Naive thymus-derived CD4-positive, alpha-beta T cell (primary cell): ENCODE measurements at regions not wholly inside any gene's neighbourhood (a gene's known extent, or its start where the extent isn't known, plus 50 kb on each side); places are given as distances from the start of the nearest gene placed in this dataset.

Experiments
- ATAC-seq: fragments of 150-1000 bp; cut with Tn5 transposase; 2 replicates; pipeline ENCODE4 v1.10.0; 2021; ENCODE audit warnings: mild to moderate bottlenecking, moderate library complexity
- CTCF ChIA-PET: fragments of 350-600 bp; sonication (Branson Sonifier 250); formaldehyde crosslinking; loops from one replicate; lab custom pipeline; 2021; ENCODE audit warnings: antibody characterized with exemption; lab: Charles Lee
- POLR2A ChIA-PET: fragments of 350-600 bp; sonication (Branson Sonifier 250); formaldehyde crosslinking; loops from one replicate; lab custom pipeline; 2021; ENCODE audit warnings: antibody characterized with exemption, inconsistent platforms; lab: Charles Lee
- DNase-seq, 9 donors: peaks; one replicate each; pipeline versions ENCODE4 v3.0.0 to v3.0.0-alpha.2; 2020 to 2022; ENCODE audit warnings: mixed read lengths in 1 of 9
- H3K27ac ChIP-seq: one replicate; pipeline ENCODE4 v1.7.0; 2013; ENCODE audit warnings: mild to moderate bottlenecking, low read depth, low read length, moderate library complexity
- H3K27me3 ChIP-seq, 2 donors: one replicate each; pipeline ENCODE4 v1.7.0; 2013; ENCODE audit warnings: low read length in 2 of 2, mild to moderate bottlenecking in 2 of 2, moderate library complexity in 2 of 2; ENCODE audit not compliant: control insufficient read depth in 2 of 2, insufficient read depth in 2 of 2
- H3K36me3 ChIP-seq, 3 experiments: 1 replicate in 2 of 3; 2 replicates in 1 of 3; pipeline ENCODE4 v1.7.0; 2013; ENCODE audit warnings: low read length in 3 of 3, mild to moderate bottlenecking in 3 of 3, moderate library complexity in 1 of 3; ENCODE audit not compliant: insufficient read depth in 3 of 3, control insufficient read depth in 2 of 3
- H3K4me1 ChIP-seq, 2 donors: one replicate each; pipeline ENCODE4 v1.7.0; 2013; ENCODE audit warnings: low read length in 2 of 2, mild to moderate bottlenecking in 2 of 2, moderate library complexity in 1 of 2; ENCODE audit not compliant: control insufficient read depth in 2 of 2, insufficient read depth in 2 of 2
- H3K4me3 ChIP-seq: 2 replicates; pipeline ENCODE4 v1.7.0; 2013; ENCODE audit warnings: mild to moderate bottlenecking, low read length
- H3K9me3 ChIP-seq, 3 experiments: 1 replicate in 2 of 3; 2 replicates in 1 of 3; pipeline ENCODE4 v1.7.0; 2013; ENCODE audit warnings: low read length in 3 of 3; ENCODE audit not compliant: control insufficient read depth in 2 of 3
- H3K27ac Mint-ChIP-seq, 9 donors: one replicate each; pipeline ENCODE4 v1.8.0; 2020 to 2022; ENCODE audit warnings: mixed read lengths in 9 of 9, mild to moderate bottlenecking in 8 of 9, moderate library complexity in 5 of 9, inconsistent platforms in 2 of 9
- H3K27me3 Mint-ChIP-seq, 5 donors: one replicate each; pipeline ENCODE4 v1.8.0; 2021 to 2022; ENCODE audit warnings: mixed read lengths in 5 of 5, mild to moderate bottlenecking in 1 of 5
- H3K36me3 Mint-ChIP-seq, 5 donors: one replicate each; pipeline ENCODE4 v1.8.0; 2020 to 2022; ENCODE audit warnings: mixed read lengths in 5 of 5, mild to moderate bottlenecking in 3 of 5, inconsistent platforms in 1 of 5
- H3K4me1 Mint-ChIP-seq, 7 donors: one replicate each; pipeline ENCODE4 v1.8.0; 2020 to 2022; ENCODE audit warnings: mixed read lengths in 7 of 7, mild to moderate bottlenecking in 3 of 7, inconsistent platforms in 1 of 7
- H3K4me3 Mint-ChIP-seq, 10 donors: one replicate each; pipeline ENCODE4 v1.8.0; 2020 to 2022; ENCODE audit warnings: mild to moderate bottlenecking in 10 of 10, mixed read lengths in 10 of 10, moderate library complexity in 6 of 10, inconsistent platforms in 2 of 10
- H3K9me3 Mint-ChIP-seq, 11 donors: one replicate each; pipeline ENCODE4 v1.8.0; 2020 to 2022; ENCODE audit warnings: mixed read lengths in 11 of 11, mild to moderate bottlenecking in 4 of 11, inconsistent platforms in 1 of 11, moderate library complexity in 1 of 11
- intact Hi-C, 2 donors: fragments of 100-400 bp; cut with micrococcal nuclease; formaldehyde crosslinking; loops; one replicate each; pipeline ENCODE4 v1.15.1; 2023

- Histone ChIP-seq H3K9me3 (no peaks in the 10 kb centered on the region), H3K4me1 (no peaks in the 10 kb centered on the region), H3K36me3 (no peaks in the 10 kb centered on the region), H3K27ac (no peak overlapping the region), H3K27me3 (no peaks in the 10 kb centered on the region), H3K4me3 (no peak overlapping the region)
- intact Hi-C loops, result no loop called here
- DNase-seq (no peak), ATAC-seq (no peak)
- Mint-ChIP-seq H3K4me1 (no peaks in the 10 kb centered on the region), H3K4me3 (no peak overlapping the region), H3K9me3 (peaks cover 0 to 5% (median 0%) of the 10 kb centered on the region in 11 donors), H3K27ac (no peak overlapping the region), H3K27me3 (no peaks in the 10 kb centered on the region), H3K36me3 (no peaks in the 10 kb centered on the region)
- ChIA-PET POLR2A (no interaction called here), CTCF (no interaction called here)
Observed at GRCh38 chr6:93792746-93793145, 373.4 kb upstream of the EPHA7 start.

GRCh38 chr6:93790981-93791380 is 371.6 kb upstream of the EPHA7 start:
- H3K9me3 ChIP-seq, result no peaks in the 10 kb centered on the region
- ATAC-seq (no peak), DNase-seq (no peak)
- H3K27ac Mint-ChIP-seq, result no peak overlapping the region
- H3K36me3 ChIP-seq, result no peaks in the 10 kb centered on the region
- H3K4me3 ChIP-seq, result no peak overlapping the region
- no peaks in the 10 kb centered on the region for H3K4me1 Mint-ChIP-seq
- H3K27me3 Mint-ChIP-seq, result no peaks in the 10 kb centered on the region
- H3K9me3 Mint-ChIP-seq, result peaks cover 0 to 5% (median 0%) of the 10 kb centered on the region in 11 donors
- no peaks in the 10 kb centered on the region for H3K4me1 ChIP-seq
- H3K27me3 ChIP-seq, result no peaks in the 10 kb centered on the region
- H3K4me3 Mint-ChIP-seq, result no peak overlapping the region
- CTCF ChIA-PET, result no interaction called here
- H3K36me3 Mint-ChIP-seq, result no peaks in the 10 kb centered on the region
- POLR2A ChIA-PET, result no interaction called here
- intact Hi-C loops, result no loop called here
- H3K27ac ChIP-seq, result no peak overlapping the region

GRCh38 chr6:93789532-93789931 is 370.2 kb upstream of the EPHA7 start:
- Histone ChIP-seq H3K27me3 (no peaks in the 10 kb centered on the region), H3K27ac (no peak overlapping the region), H3K36me3 (no peaks in the 10 kb centered on the region), H3K4me1 (no peaks in the 10 kb centered on the region), H3K4me3 (no peak overlapping the region), H3K9me3 (no peaks in the 10 kb centered on the region)
- ChIA-PET CTCF (no interaction called here), POLR2A (no interaction called here)
- intact Hi-C loops, result no loop called here
- no peak for DNase-seq
- H3K4me1 Mint-ChIP-seq, result peaks cover 0 to 3% (median 0%) of the 10 kb centered on the region in 7 donors
- peaks cover 0 to 8% (median 2%) of the 10 kb centered on the region in 11 donors for H3K9me3 Mint-ChIP-seq
- no peaks in the 10 kb centered on the region for H3K27me3 Mint-ChIP-seq
- H3K27ac Mint-ChIP-seq, result no peak overlapping the region
- ATAC-seq, result no peak
- no peak overlapping the region for H3K4me3 Mint-ChIP-seq
- H3K36me3 Mint-ChIP-seq, result no peaks in the 10 kb centered on the region

- no peaks in the 10 kb centered on the region for H3K4me1 ChIP-seq
- no peak overlapping the region for H3K27ac ChIP-seq
- DNase-seq, result no peak
- POLR2A ChIA-PET, result no interaction called here
- H3K27me3 Mint-ChIP-seq, result no peaks in the 10 kb centered on the region
- H3K4me3 Mint-ChIP-seq, result no peak overlapping the region
- no peaks in the 10 kb centered on the region for H3K27me3 ChIP-seq
- no peaks in the 10 kb centered on the region for H3K36me3 ChIP-seq
- CTCF ChIA-PET, result no interaction called here
- intact Hi-C loops, result no loop called here
- no peak overlapping the region for H3K27ac Mint-ChIP-seq
- no peak overlapping the region for H3K4me3 ChIP-seq
- H3K9me3 ChIP-seq, result no peaks in the 10 kb centered on the region
- no peaks in the 10 kb centered on the region for H3K36me3 Mint-ChIP-seq
- peaks cover 0 to 8% (median 2%) of the 10 kb centered on the region in 11 donors for H3K9me3 Mint-ChIP-seq
- ATAC-seq, result no peak
- peaks cover 0 to 3% (median 0%) of the 10 kb centered on the region in 7 donors for H3K4me1 Mint-ChIP-seq
Observed at GRCh38 chr6:93787841-93788240, 368.5 kb upstream of the EPHA7 start.

GRCh38 chr6:93786474-93787330 is 367.3 kb upstream of the EPHA7 start:
- ATAC-seq (no peak), DNase-seq (no peak)
- H3K4me1 Mint-ChIP-seq, result peaks cover 0 to 3% (median 0%) of the 10 kb centered on the region in 7 donors
- H3K36me3 Mint-ChIP-seq, result no peaks in the 10 kb centered on the region
- Histone ChIP-seq H3K36me3 (no peaks in the 10 kb centered on the region), H3K27me3 (no peaks in the 10 kb centered on the region), H3K27ac (no peak overlapping the region), H3K4me1 (no peaks in the 10 kb centered on the region), H3K4me3 (no peak overlapping the region), H3K9me3 (no peaks in the 10 kb centered on the region)
- no peaks in the 10 kb centered on the region for H3K27me3 Mint-ChIP-seq
- CTCF ChIA-PET, result no interaction called here
- intact Hi-C loops, result no loop called here
- no peak overlapping the region for H3K4me3 Mint-ChIP-seq
- H3K9me3 Mint-ChIP-seq, result peaks cover 0 to 8% (median 2%) of the 10 kb centered on the region in 11 donors
- H3K27ac Mint-ChIP-seq, result no peak overlapping the region
- POLR2A ChIA-PET, result no interaction called here

GRCh38 chr6:93785694-93786030 is 366.3 kb upstream of the EPHA7 start:
- no peak for ATAC-seq
- DNase-seq, result no peak
- Histone ChIP-seq H3K27ac (no peak overlapping the region), H3K9me3 (no peaks in the 10 kb centered on the region), H3K36me3 (no peaks in the 10 kb centered on the region), H3K4me1 (no peaks in the 10 kb centered on the region), H3K4me3 (no peak overlapping the region), H3K27me3 (no peaks in the 10 kb centered on the region)
- intact Hi-C loops, result no loop called here
- ChIA-PET POLR2A (no interaction called here), CTCF (no interaction called here)
- peaks cover 0 to 8% (median 4%) of the 10 kb centered on the region in 11 donors for H3K9me3 Mint-ChIP-seq
- H3K27ac Mint-ChIP-seq, result no peak overlapping the region
- H3K36me3 Mint-ChIP-seq, result no peaks in the 10 kb centered on the region
- no peak overlapping the region for H3K4me3 Mint-ChIP-seq
- H3K27me3 Mint-ChIP-seq, result no peaks in the 10 kb centered on the region
- peaks cover 0 to 3% (median 0%) of the 10 kb centered on the region in 7 donors for H3K4me1 Mint-ChIP-seq
